HG03196 (cell line): ENCODE measurements at regions not wholly inside any gene's neighbourhood (a gene's known extent, or its start where the extent isn't known, plus 50 kb on each side); places are given as distances from the start of the nearest gene placed in this dataset.
A peak's percentile ranks its signal among the peaks of the same experiment; 100 is the strongest.

ENCODE experiments used
- ATAC-seq: cut with Tn5 transposase; IDR thresholded peaks from one replicate; pipeline ENCODE4 v1.9.1; 2021; ENCODE audit not compliant: unreplicated experiment

DNA sequence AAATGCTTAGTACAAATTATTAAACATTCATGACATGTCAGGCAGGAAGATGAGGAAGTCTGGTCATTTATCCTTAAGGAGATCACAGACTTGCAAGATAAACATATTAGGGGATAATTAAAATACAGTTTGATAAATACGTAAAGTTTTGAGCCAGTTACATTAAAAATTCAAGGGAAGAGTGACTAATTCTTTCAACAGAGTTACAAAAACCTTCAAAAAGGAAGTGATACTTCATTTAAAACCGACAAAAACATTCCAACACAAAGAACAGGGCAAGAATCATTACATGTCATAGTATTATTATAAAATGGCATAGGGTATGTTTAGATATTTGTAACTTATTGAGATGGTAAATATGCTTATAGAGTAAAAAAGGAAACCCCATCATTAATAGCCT lies 636.0 kb downstream of the NR4A2 start:
- no peak for ATAC-seq

DNA sequence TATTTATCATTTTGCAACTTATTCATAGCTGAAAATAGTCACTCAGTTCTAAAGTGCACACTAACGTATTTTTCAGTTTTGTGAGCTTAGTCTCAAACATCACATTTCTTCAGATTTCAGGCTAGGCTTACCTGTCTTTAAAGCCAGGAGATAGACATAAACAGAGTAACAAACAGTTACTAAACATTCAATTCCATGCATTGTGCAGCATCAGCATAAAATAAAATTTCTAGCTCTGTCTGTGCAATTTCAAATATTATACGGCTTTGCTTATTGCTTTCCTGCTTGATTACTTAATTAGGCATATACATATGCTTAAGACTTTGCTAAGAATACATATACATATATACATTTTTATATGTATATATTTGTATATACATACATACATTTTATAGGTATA lies 637.0 kb downstream of the NR4A2 start:
- ATAC-seq, result no peak

DNA sequence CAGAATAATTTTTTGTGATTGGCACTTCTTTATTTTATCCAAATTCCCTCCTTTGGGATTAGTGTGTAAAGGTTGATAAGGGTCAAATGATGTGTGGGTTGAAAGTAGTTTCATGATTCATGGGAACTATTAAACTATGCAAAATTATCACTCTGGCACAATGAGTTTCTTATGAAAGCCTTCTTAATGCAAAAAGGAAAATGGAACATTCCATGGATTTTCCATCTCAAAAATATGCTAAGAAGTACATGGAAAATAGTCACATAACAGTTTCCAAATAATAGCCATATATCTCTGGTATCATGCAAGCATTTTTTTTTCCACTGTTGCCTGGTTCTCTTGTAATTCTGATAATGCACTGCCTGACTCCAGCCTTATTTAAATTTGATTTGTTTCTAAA lies 639.7 kb downstream of the NR4A2 start:
- no peak for ATAC-seq

DNA sequence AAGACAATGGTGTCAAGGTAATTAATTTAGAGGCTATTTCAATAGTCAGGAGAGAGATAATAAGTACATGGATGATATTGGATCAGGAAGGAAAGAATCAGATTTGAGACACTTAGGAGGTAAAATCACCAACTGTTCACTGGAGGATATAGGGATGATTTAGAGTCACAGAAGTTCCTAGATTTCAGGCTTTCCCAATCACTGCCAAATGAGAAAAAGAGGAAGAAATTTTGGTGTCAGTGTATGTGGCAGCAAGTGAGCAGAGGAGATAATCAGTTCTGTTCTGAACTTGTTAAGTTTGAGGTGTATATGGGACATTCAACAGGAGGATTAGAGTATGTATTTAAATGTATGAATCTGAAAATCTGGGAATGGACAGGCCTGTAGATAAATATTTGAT lies 640.4 kb downstream of the NR4A2 start:
- ATAC-seq, result no peak

DNA sequence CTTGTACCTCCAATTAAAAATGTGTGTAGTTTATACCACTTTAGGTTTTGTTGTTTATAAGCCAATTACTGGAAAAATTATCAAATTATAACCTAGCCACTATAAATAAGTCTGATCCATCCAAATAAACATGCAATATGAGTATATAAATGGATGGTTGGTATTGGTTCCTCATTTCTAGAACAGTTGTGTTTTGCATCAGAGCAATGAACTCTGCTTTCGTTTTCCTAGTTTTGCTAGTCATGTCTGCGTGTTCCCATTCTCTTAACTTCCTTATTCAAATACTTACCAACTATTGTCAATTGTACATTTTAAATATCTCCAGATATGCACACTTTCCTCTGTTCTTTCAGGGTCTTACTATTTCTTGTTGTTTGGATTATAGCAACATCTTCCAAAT lies 641.7 kb downstream of the NR4A2 start:
- peak; percentile 82 for ATAC-seq

DNA sequence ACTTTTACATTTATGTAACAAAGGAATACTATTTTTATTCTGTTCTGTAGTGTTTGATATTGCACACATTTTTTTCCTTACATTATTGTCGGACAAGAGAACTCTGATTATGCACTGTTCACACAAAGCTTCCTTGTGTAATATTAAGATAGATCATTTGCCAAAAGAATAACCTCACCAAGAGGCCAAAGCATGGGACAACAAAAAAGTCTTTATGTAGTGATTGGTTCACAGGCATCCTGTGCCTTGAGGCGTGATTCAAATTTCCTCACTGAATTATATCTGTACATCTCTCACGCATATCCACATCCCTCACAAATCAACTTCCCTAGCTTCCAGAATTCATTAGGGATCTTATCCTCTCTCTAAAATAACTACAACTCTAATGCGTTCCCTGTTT lies 642.7 kb downstream of the NR4A2 start:
- ATAC-seq, result no peak

DNA sequence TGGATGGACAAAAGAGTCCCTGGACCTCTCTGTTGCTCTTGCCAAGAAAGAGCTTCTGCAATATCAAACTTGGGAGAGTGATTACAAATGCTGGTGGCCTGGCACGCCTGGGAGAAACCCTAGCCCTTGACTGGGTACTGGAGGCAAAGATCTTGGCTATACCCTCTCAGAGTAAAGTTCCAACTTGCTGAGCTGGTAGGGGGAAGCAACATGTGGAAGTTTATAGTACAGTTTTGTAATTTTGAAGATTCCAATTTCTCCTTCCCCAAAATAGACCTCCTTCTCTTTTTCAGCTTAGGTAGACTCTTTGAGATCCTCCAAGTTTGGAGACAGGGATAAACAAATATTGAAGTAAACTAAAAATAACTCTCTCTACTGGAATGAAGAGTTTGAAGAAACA lies 645.3 kb downstream of the NR4A2 start:
- ATAC-seq, result no peak

DNA sequence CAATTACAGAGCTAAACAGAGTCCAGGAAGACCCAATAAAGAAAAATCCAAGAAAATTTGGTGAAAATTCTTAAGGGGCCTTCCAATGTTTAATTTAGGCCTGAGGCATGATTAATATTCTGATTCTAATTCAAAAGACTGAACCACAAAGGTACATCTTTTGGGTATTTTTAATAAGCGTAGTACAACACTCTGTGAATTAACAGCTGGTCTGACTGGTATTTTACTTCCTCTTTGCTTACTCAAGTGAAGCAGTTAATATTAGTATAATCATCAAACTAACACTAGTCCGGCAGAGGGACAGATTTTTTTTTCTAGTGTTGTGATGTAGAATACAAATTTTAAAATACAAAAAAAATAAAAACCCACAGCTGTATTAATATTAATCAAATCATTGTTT lies 652.9 kb downstream of the NR4A2 start:
- no peak for ATAC-seq

DNA sequence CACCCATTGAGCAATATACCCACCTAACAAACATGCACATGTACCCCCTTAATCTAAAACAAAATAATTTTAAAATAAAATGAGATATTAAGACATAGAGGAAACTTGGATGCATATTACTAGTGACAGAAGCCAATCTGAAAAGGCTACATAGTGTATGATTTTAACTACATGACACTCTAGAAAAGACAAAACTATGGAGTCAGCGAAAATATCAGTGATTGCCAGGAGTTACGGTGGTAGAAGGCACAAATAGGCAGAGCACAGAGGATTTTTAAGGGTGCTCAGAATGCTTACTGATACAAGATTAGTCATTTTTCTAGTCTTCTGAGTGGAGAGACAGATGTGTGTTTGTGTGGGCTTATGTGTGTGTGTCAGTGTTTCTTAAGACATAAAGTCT lies 656.6 kb downstream of the NR4A2 start:
- no peak for ATAC-seq

DNA sequence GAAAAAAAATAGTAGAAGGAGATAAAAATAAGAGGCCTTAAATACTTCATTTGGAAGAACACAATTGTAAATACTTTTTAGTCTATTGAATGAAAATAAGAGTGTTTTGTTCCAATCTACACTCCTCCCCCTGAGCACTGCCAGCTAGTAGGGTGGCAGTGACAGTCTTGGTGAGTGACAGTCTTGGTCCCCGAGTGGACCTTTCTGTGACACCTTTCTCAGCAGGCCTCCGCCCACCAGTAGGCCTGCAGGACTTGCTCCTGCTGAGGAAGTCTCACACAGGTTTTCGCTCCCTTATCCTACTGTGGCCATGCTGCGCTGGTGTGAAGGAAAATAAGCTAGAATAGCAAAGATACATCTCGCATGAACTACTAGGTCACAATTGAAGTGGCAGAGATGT lies 666.8 kb downstream of the NR4A2 start:
- no peak for ATAC-seq

DNA sequence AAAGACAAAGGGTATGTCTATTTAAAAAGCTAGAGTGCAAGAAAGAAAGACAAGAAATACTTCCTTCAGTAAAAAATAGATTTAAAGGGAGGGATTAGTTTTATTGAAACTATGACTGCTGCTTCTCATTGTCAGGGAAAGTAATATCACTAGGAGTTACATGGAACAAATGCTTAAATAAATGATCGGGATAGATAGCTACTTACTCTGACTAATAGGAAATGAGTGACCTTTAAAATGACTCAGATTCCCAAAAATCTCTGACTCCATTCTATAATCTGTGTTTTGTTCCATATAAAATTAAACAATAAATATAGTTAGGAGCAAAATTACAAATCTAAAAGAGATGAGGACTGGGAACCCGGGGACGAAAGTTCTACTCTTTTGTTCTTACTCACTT lies 669.3 kb downstream of the NR4A2 start:
- no peak for ATAC-seq

DNA sequence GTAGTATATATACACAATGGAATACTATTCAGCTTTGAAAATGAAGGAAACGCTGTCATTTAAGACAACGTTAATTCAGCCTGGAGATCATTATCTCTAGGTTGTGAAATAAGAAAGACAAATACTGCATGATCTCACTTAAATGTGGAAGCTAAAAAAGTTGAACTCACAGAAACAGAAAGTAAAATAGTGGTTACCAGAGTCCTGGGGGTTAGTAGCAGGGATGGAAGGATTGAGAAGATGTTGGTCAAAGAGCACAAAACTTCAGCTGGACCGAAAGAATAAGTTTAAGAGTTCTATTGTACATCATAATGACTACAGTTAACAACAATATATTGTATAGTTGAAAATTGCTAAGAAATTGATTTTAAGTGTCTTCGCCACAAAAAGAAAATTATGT lies 670.3 kb downstream of the NR4A2 start:
- no peak for ATAC-seq

DNA sequence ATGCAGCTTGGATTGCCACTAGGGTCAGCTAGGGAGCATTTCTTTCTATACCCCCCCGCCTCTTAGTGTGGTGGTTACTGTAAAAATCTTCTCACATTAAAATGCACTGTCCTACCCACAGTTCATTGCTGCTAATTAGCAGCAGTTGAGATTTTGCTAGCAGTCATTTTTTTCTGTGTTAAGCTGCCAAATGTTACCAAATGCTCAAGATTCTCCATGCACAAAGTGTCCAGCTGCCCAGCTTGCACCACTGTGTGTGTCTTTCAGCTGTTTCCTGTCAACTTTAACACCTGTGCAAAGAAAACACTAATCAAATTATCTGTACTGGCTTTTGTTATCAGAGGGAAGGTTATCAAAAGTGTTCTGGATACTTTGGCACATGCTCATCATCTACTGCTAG lies 679.3 kb downstream of the NR4A2 start:
- ATAC-seq, result no peak

DNA sequence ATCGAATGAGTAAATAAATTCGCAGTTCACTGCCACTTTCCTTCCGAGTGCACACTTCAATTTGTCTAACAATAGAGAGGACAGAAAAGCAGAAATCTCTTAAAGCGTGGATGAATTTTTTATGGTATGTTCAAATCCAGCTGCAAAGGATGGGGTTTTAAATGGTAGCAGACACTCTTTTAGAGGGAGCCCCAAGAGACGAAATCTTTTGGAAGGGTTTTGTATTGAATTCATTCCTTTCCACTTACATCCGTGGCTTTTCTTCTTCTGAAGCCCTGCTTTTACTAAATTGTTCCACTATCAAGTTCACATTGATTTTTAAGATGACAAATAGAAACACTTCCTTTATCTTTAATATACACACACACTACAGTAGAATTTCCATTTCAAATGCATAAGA lies 680.7 kb downstream of the NR4A2 start:
- no peak for ATAC-seq

DNA sequence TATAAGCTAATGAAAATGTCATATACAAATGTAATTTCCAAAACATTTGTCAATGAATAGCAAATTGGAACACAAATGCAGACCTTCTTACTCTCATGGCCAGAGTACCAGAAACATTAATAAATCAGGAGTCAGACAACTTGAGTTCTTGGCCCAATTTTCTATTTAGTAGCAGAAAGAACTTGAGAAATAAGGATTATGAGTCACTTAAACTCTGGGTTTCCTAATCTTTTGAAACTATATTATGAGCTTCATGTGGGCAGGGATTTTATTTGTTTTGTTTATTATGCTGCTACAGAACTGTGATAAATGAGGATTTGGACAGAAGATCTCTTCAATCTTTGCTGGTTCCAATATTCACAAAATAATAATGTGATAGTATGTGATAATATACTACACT lies 686.7 kb downstream of the NR4A2 start:
- ATAC-seq, result no peak

DNA sequence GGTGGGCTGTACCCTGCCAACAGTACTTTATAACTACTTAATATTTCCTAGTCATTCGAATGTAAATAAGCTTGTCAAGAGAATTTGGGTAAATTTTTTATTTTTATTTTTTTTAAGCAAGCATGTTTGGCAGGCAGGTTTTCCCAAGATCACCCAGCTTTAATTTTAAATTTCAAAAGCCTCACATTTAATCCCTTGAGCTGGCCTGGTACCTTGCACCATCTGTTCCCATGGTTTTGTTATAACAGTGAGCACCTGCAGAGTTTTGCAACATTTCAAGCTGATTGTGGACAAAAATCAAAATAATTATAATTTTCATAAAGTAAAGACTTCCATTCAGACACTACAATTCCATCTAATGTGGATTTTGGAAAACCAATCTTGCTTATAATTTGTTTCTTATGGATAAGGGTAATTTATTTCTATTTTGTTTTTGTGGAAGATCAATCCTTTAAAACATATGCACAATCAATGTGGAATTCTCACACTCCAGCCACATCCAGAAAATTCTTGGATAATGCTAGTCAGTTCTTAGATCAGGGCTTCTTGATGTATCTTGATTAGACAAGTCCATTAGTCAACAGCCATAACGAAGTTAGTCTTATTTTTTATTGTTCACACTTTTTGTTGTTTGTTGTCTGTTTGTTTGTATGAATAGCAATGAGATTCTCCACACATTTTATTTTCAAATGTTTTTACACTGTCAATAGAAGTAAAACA lies 689.3 kb downstream of the NR4A2 start:
- ATAC-seq, result no peak

DNA sequence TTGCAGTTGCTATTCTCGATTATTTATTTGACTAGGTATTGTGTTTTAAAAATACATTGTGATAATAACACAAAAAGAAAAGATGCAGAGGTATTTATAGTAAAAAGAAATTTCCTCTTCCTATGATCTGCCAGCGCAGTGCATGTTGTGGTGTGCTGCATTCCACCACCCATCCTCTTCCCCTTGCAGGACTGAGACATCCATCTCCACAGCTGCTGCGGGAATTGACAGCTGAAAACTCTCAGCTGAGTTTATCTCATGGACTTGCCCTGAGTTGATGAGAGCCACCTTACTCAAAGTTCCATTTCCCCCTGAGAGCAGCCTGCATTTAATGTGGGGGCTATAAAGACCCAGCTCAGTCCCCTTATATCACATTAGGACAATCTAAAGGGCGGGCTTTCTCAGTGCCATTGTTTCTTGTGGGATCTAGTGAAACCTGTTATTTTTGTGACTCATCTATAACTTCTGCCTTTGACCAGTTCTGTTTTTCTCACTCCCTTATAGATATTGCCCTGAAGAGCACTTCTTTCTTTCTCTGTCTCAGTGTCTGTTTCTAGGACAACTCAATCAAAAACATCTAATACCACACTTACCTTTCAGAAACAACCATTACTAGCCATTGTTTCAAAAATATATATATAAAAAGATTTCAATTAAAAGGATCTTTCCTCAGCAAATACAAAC lies 698.5 kb downstream of the NR4A2 start:
- no peak for ATAC-seq

DNA sequence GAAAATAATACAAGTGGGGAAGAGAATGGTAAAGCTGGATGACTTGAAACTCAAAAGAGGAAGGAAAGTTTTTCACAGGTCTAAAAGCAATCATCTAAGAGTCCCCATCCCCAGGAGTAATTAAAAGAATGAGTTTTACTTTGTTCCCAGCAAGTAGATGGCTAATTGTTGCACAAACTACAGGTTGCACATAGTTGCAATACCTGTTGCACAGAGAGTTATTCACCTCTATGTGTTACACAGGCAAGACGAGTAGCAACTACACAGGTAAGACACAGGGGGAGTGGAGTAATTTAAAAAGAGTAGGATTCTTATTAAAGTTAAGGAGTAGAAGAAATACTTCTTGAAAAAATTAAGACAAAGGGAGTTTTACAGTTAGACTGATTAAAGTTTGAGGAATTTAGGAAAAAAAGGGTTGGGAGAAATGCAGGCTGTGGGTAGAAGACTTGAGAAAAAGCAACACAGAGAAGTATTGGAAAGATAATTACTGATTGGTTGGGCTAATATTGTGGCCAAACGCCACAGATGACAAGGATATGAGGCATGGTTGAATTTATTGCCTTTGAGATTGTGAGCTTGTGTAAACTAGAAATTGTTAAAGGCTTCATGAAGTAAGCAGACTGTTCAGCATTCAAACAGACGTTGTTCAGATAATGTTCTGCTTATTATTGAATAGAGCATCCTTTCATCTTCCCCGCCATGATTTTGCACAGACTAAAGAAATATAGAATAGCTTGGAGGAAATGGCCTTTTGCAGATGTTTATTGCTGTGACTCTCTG lies 699.3 kb downstream of the NR4A2 start:
- no peak for ATAC-seq

DNA sequence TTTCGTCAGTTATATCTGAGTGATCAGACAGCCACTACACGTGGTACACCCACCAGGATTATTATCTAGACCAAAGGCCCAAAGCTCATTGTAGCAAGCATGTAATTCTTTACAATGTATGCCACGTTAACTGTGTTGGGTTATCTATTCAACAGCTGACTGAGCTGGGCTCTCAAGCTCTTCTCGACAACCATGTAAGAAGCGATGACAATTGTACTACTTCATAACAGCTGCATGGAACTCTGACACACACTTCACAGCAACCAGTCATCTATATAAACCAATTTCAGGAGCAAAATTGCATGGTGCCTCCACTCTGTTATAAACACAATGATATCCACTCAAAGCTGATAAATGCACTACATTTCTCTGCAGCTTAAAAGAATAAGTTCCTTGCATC lies 701.8 kb downstream of the NR4A2 start:
- ATAC-seq, result no peak

DNA sequence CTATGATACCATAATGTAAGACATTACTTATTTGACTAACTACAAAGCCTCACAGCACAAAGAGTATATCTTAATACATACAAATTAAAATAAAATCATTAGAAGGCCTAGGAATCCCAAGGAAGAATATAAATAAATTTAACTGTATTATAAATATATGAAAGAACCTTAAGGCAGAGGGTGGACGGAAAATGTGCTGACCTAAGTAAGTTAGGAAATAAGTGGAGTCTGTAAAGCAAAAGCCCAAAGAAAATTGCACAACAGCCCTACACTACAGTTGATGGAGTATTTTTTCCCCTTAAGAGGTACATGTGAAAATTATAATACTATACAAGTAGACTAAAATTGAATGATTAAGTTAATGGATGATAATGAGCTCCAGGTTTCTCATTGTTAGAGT lies 710.1 kb downstream of the NR4A2 start:
- ATAC-seq, result no peak

DNA sequence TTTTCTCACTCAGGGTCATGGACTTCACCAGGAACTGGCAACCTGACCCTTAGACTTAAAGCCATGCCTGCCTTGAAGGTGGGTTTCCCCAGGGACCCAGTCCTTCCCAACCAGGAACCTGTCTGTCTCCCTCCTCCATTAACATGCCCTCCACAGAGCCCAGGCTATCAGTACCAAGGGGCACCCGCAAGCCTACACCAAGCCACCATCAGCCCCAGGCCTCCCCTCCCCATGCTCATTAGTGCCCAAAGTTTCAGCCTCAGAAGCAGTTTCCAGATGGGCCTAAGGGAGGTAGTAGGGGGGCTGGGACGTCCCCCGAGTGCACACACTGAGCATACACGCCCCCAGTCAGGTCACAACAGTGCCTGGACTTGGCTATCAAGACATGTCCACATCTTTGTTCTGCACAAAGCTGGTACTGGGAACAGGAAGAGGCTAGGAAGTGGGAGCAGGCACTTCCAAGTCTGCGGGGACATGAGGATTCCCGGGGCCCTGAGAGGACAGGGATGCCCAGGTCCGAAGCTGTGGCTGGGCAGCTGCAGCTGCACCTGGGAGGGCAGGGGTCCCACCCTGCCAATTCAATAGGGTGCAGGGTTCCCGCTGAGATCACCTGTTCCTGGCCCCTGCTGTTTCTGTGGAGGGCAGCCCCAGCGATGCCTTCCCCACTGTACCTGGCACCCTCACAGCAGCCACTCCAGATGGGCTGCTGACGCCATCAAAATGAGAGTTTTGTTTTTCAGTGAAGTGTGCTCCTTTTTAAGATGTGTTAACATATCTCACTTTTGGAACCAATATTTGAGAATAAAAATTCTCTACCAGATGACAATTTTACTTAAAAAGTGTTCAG lies 731.4 kb downstream of the NR4A2 start:
- no peak for ATAC-seq
